Activated naive CD4-positive, alpha-beta T cell treated with anti-CD3 and anti-CD28 coated beads, Interleukin-2, amount 50 U/mL, for 72 hours (primary cell): ENCODE measurements at regions not wholly inside any gene's neighbourhood (a gene's known extent, or its start where the extent isn't known, plus 50 kb on each side); places are given as distances from the start of the nearest gene placed in this dataset.
"Not testable (repeated sequence)": the region's sequence is repeated elsewhere in the genome, so short reads cannot be mapped to it uniquely, and the experiment has no call there.

ENCODE experiments used
- ATAC-seq, 2 donors: fragments of 150-1000 bp; cut with Tn5 transposase; 2 replicates each; pipeline ENCODE4 v1.10.0; 2021; ENCODE audit warnings: mild to moderate bottlenecking in 2 of 2, moderate library complexity in 2 of 2
- DNase-seq, 2 donors: peaks; one replicate each; pipeline ENCODE4 v3.0.0; 2021 to 2022; ENCODE audit warnings: low spot score in 2 of 2
- H3K27ac Mint-ChIP-seq, 2 donors: one replicate each; pipeline ENCODE4 v1.8.0; 2022; ENCODE audit warnings: mild to moderate bottlenecking in 2 of 2, mixed read lengths in 2 of 2
- H3K36me3 Mint-ChIP-seq, 2 donors: one replicate each; pipeline ENCODE4 v1.8.0; 2022; ENCODE audit warnings: mixed read lengths in 2 of 2
- H3K9me3 Mint-ChIP-seq, 2 donors: one replicate each; pipeline ENCODE4 v1.8.0; 2022; ENCODE audit warnings: mixed read lengths in 2 of 2

- H3K36me3 Mint-ChIP-seq, ATAC-seq: not testable (repeated sequence)
- peak overlapping the region in 1 of 2 donors; percentile 44 for H3K27ac Mint-ChIP-seq
Observed at GRCh38 chr7:82595795-82596194, 152.2 kb upstream of the CACNA2D1 start.

GRCh38 chr7:82595176-82595575, 151.6 kb upstream of the CACNA2D1 start:
- ATAC-seq (no peak), DNase-seq (no peak)
- Mint-ChIP-seq H3K36me3 (no peaks in the 10 kb centered on the region), H3K27ac (no peak overlapping the region), H3K9me3 (peaks cover 0 to 5% of the 10 kb centered on the region in 2 donors)

More at GRCh38 chr7:82595795-82596194, 152.2 kb upstream of the CACNA2D1 start:
- DNase-seq, H3K9me3 Mint-ChIP-seq: not testable (repeated sequence)

- Mint-ChIP-seq H3K36me3 (no peaks in the 10 kb centered on the region), H3K9me3 (peaks cover 0 to 5% of the 10 kb centered on the region in 2 donors), H3K27ac (no peak overlapping the region)
- DNase-seq (no peak), ATAC-seq (no peak)
Observed at GRCh38 chr7:82594665-82595064, 151.1 kb upstream of the CACNA2D1 start.

- no peak overlapping the region for H3K27ac Mint-ChIP-seq
- DNase-seq, result no peak
- ATAC-seq, result peak in 1 of 2 donors; percentile 32
- no peaks in the 10 kb centered on the region for H3K36me3 Mint-ChIP-seq
- H3K9me3 Mint-ChIP-seq, result peaks cover 0 to 5% of the 10 kb centered on the region in 2 donors
Observed at GRCh38 chr7:82593780-82594179, 150.2 kb upstream of the CACNA2D1 start.

- ATAC-seq (no peak), DNase-seq (no peak)
- Mint-ChIP-seq H3K36me3 (no peaks in the 10 kb centered on the region), H3K9me3 (peaks cover 0 to 5% of the 10 kb centered on the region in 2 donors), H3K27ac (no peak overlapping the region)
Observed at GRCh38 chr7:82592416-82592815, 148.8 kb upstream of the CACNA2D1 start.

- Mint-ChIP-seq H3K36me3 (peaks cover 0 to 4% of the 10 kb centered on the region in 2 donors), H3K9me3 (no peaks in the 10 kb centered on the region), H3K27ac (no peak overlapping the region)
- DNase-seq (no peak), ATAC-seq (no peak)
Observed at GRCh38 chr7:82579047-82579446, 135.5 kb upstream of the CACNA2D1 start.

- ATAC-seq (no peak), DNase-seq (no peak)
- H3K27ac Mint-ChIP-seq, result no peak overlapping the region
- no peaks in the 10 kb centered on the region for H3K9me3 Mint-ChIP-seq
- peaks cover 0 to 2% of the 10 kb centered on the region in 2 donors for H3K36me3 Mint-ChIP-seq
Observed at GRCh38 chr7:82578430-82578829, 134.9 kb upstream of the CACNA2D1 start.

GRCh38 chr7:82572195-82572880, 128.8 kb upstream of the CACNA2D1 start:
- Mint-ChIP-seq H3K36me3 (no peaks in the 10 kb centered on the region), H3K9me3 (no peaks in the 10 kb centered on the region), H3K27ac (no peak overlapping the region)
- DNase-seq (peak in 1 of 2 donors; percentile 72), ATAC-seq (peak; percentile 52 to 76)

GRCh38 chr7:82571047-82571446, 127.5 kb upstream of the CACNA2D1 start:
- H3K9me3 Mint-ChIP-seq, H3K36me3 Mint-ChIP-seq, DNase-seq, ATAC-seq: not testable (repeated sequence)
- H3K27ac Mint-ChIP-seq, result peak overlapping the region in 1 of 2 donors; percentile 23

GRCh38 chr7:82567841-82568240, 124.3 kb upstream of the CACNA2D1 start:
- no peaks in the 10 kb centered on the region for H3K36me3 Mint-ChIP-seq
- DNase-seq (no peak), ATAC-seq (no peak)
- H3K9me3 Mint-ChIP-seq, result no peaks in the 10 kb centered on the region
- H3K27ac Mint-ChIP-seq, result no peak overlapping the region

- Mint-ChIP-seq H3K27ac (no peak overlapping the region), H3K36me3 (no peaks in the 10 kb centered on the region), H3K9me3 (no peaks in the 10 kb centered on the region)
- ATAC-seq (no peak), DNase-seq (no peak)
Observed at GRCh38 chr7:82567356-82567755, 123.8 kb upstream of the CACNA2D1 start.

- H3K36me3 Mint-ChIP-seq, result no peaks in the 10 kb centered on the region
- H3K9me3 Mint-ChIP-seq, result no peaks in the 10 kb centered on the region
- ATAC-seq (no peak), DNase-seq (no peak)
- H3K27ac Mint-ChIP-seq, result no peak overlapping the region
Observed at GRCh38 chr7:82566752-82567151, 123.2 kb upstream of the CACNA2D1 start.

GRCh38 chr7:82562716-82563404, 119.3 kb upstream of the CACNA2D1 start:
- Mint-ChIP-seq H3K9me3 (no peaks in the 10 kb centered on the region), H3K27ac (no peak overlapping the region), H3K36me3 (no peaks in the 10 kb centered on the region)
- ATAC-seq (no peak), DNase-seq (no peak)

GRCh38 chr7:82559193-82559805, 115.7 kb upstream of the CACNA2D1 start:
- Mint-ChIP-seq H3K9me3 (peaks cover 3 to 5% of the 10 kb centered on the region in 2 donors), H3K36me3 (no peaks in the 10 kb centered on the region), H3K27ac (no peak overlapping the region)
- no peak for ATAC-seq
- no peak for DNase-seq

GRCh38 chr7:82549616-82550285, 106.2 kb upstream of the CACNA2D1 start:
- no peak for ATAC-seq
- H3K9me3 Mint-ChIP-seq, result peaks cover 0 to 7% of the 10 kb centered on the region in 2 donors
- DNase-seq, result no peak
- no peak overlapping the region for H3K27ac Mint-ChIP-seq
- no peaks in the 10 kb centered on the region for H3K36me3 Mint-ChIP-seq

- peaks cover 0 to 7% of the 10 kb centered on the region in 2 donors for H3K9me3 Mint-ChIP-seq
- no peak for ATAC-seq
- no peak for DNase-seq
- no peaks in the 10 kb centered on the region for H3K36me3 Mint-ChIP-seq
- H3K27ac Mint-ChIP-seq, result no peak overlapping the region
Observed at GRCh38 chr7:82548141-82548688, 104.6 kb upstream of the CACNA2D1 start.

- H3K36me3 Mint-ChIP-seq, result no peaks in the 10 kb centered on the region
- DNase-seq, result no peak
- H3K9me3 Mint-ChIP-seq, result no peaks in the 10 kb centered on the region
- H3K27ac Mint-ChIP-seq, result no peak overlapping the region
- no peak for ATAC-seq
Observed at GRCh38 chr7:82542665-82543064, 99.1 kb upstream of the CACNA2D1 start.
